A549 (cell line): ENCODE measurements at regions not wholly inside any gene's neighbourhood (a gene's known extent, or its start where the extent isn't known, plus 50 kb on each side); places are given as distances from the start of the nearest gene placed in this dataset.

Source experiments
- ATAC-seq, 2 experiments: fragments of 200-7000 bp in 1 of 2; fragments of >200 bp in 1 of 2; cut with Nextera tagmentation in 1 of 2; cut with Tn5 transposase in 1 of 2; 3 replicates each; pipeline versions ENCODE4 v1.8.0 to v1.9.1; 2018 to 2020; ENCODE audit warnings: mild to moderate bottlenecking in 1 of 2, moderate library complexity in 1 of 2
- CTCF ChIA-PET: fragments of 300-600 bp; sonication (Branson Sonifier 250); formaldehyde crosslinking; extraction: SDS; loops from one replicate; lab custom pipeline; 2021; ENCODE audit warnings: antibody characterized with exemption, inconsistent platforms; lab: Yijun Ruan, JAX
- POLR2A ChIA-PET: fragments of 350-600 bp; formaldehyde crosslinking; extraction: SDS; loops from one replicate; lab custom pipeline; 2021; ENCODE audit warnings: antibody characterized with exemption, inconsistent platforms; lab: Yijun Ruan, JAX
- DNase-seq, 2 experiments: peaks; one replicate each; pipeline versions ENCODE4 v3.0.0 to v3.0.0-alpha.2; 2011 to 2016; ENCODE audit warnings: low read depth in 1 of 2, low spot score in 1 of 2
- FAIRE-seq: peaks from 2 replicates; lab custom pipeline; 2011; peaks lifted over from hg19 to GRCh38; lab: Jason Lieb, UNC
- H3K27ac ChIP-seq, 2 experiments: fragments of >200 bp; sonication (Bioruptor Twin); formaldehyde crosslinking; 3 replicates each; pipeline ENCODE4 v1.5.1; 2016 to 2017
- H3K4me1 ChIP-seq: fragments of >200 bp; sonication (Bioruptor Twin); formaldehyde crosslinking; 3 replicates; pipeline ENCODE4 v1.6.1; 2016
- H3K4me2 ChIP-seq: fragments of >200 bp; sonication (Bioruptor Twin); formaldehyde crosslinking; 3 replicates; pipeline ENCODE4 v1.6.1; 2016
- H3K4me3 ChIP-seq: fragments of >200 bp; sonication (Bioruptor Twin); formaldehyde crosslinking; 3 replicates; pipeline ENCODE4 v1.5.1; 2016
- H3K9me3 ChIP-seq: fragments of >200 bp; sonication (Bioruptor Twin); formaldehyde crosslinking; 3 replicates; pipeline ENCODE4 v1.6.1; 2016
- BCL3 ChIP-seq: fragments of >200 bp; sonication (Bioruptor Twin); formaldehyde crosslinking; IDR thresholded peaks from 3 replicates; pipeline ENCODE4 v1.6.1; 2016
- BHLHE40 ChIP-seq: IDR thresholded peaks from 2 replicates; pipeline ENCODE4 v1.6.1; 2012; ENCODE audit warnings: low read depth, low read length, inconsistent platforms
- CBX2 ChIP-seq: fragments of 200-600 bp; sonication (generic); IDR thresholded peaks from 2 replicates; pipeline ENCODE4 v1.6.1; 2016; ENCODE audit warnings: low read depth, mild to moderate bottlenecking, borderline replicate concordance
- CBX8 ChIP-seq: fragments of 200-600 bp; sonication (generic); IDR thresholded peaks from 2 replicates; pipeline ENCODE4 v1.6.1; 2016
- CHD2 ChIP-seq: fragments of 150-350 bp; IDR thresholded peaks from 2 replicates; pipeline ENCODE4 v1.6.1; 2014; ENCODE audit warnings: low read length; ENCODE audit not compliant: partially characterized antibody
- CTCF ChIP-seq: fragments of >200 bp; sonication (Bioruptor Twin); formaldehyde crosslinking; IDR thresholded peaks from 3 replicates; pipeline ENCODE4 v1.5.1; 2016
- EHF ChIP-seq: fragments of 250-450 bp; sonication (Bioruptor Pico); IDR thresholded peaks from 2 replicates; pipeline ENCODE4 v1.5.0; 2020; ENCODE audit warnings: mild to moderate bottlenecking
- FOSB ChIP-seq: fragments of 250-450 bp; sonication (Bioruptor Pico); IDR thresholded peaks from 2 replicates; pipeline ENCODE4 v1.5.0; 2020; ENCODE audit warnings: mild to moderate bottlenecking, moderate library complexity
- FOSL2 ChIP-seq, 2 experiments: fragments of 450-650 bp in 1 of 2; fragments of >200 bp in 1 of 2; sonication (Bioruptor Twin) in 1 of 2; formaldehyde crosslinking; IDR thresholded peaks; 2 replicates each; pipeline versions ENCODE4 v1.5.0 to v1.6.1; 2016 to 2020; ENCODE audit warnings: mild to moderate bottlenecking in 1 of 2, moderate library complexity in 1 of 2
- FOXS1 ChIP-seq: fragments of 250-450 bp; sonication (Bioruptor Pico); IDR thresholded peaks from 2 replicates; pipeline ENCODE4 v1.5.0; 2020; ENCODE audit warnings: mild to moderate bottlenecking, moderate library complexity
- GATA3 ChIP-seq: IDR thresholded peaks from 2 replicates; pipeline ENCODE4 v1.6.1; 2012; ENCODE audit warnings: borderline replicate concordance
- HOXA7 ChIP-seq: fragments of 250-450 bp; sonication (Bioruptor Pico); IDR thresholded peaks from 2 replicates; pipeline ENCODE4 v1.5.0; 2020; ENCODE audit warnings: mild to moderate bottlenecking, moderate library complexity
- HOXB5 ChIP-seq: fragments of 250-450 bp; sonication (Bioruptor Pico); IDR thresholded peaks from 2 replicates; pipeline ENCODE4 v1.5.0; 2020; ENCODE audit warnings: mild to moderate bottlenecking, moderate library complexity
- JUN ChIP-seq, 2 experiments: fragments of >200 bp; sonication (Bioruptor Twin); formaldehyde crosslinking; IDR thresholded peaks; 2 replicates in 1 of 2; 3 replicates in 1 of 2; pipeline ENCODE4 v1.6.1; 2016 to 2017
- JUNB ChIP-seq: fragments of >200 bp; sonication (Bioruptor Twin); formaldehyde crosslinking; IDR thresholded peaks from 2 replicates; pipeline ENCODE4 v1.6.1; 2016
- MAFK ChIP-seq: fragments of 450-650 bp; IDR thresholded peaks from 2 replicates; pipeline ENCODE4 v1.6.1; 2014; ENCODE audit not compliant: partially characterized antibody
- MYC ChIP-seq: IDR thresholded peaks from 2 replicates; pipeline ENCODE4 v1.6.1; 2012; ENCODE audit warnings: mild to moderate bottlenecking, inconsistent platforms, low read length, improper control_type of control experiment, borderline replicate concordance
- NR3C1 ChIP-seq: fragments of >200 bp; sonication (Bioruptor Twin); formaldehyde crosslinking; IDR thresholded peaks from 3 replicates; pipeline ENCODE4 v1.6.1; 2017
- POLR2A ChIP-seq: IDR thresholded peaks from 2 replicates; pipeline ENCODE4 v1.6.1; 2012; ENCODE audit warnings: mild to moderate bottlenecking, low read length
- RARB ChIP-seq: fragments of 250-450 bp; sonication (Bioruptor Pico); IDR thresholded peaks from 2 replicates; pipeline ENCODE4 v1.8.0; 2021; ENCODE audit warnings: mild to moderate bottlenecking, moderate library complexity
- TP53 ChIP-seq: fragments of 250-450 bp; sonication (Bioruptor Pico); IDR thresholded peaks from 2 replicates; pipeline ENCODE4 v1.5.0; 2021; ENCODE audit warnings: mild to moderate bottlenecking, moderate library complexity
- ZC3H11A ChIP-seq: fragments of 450-650 bp; IDR thresholded peaks from 2 replicates; pipeline ENCODE4 v1.6.1; 2014; ENCODE audit warnings: antibody characterized with exemption, mild to moderate bottlenecking
- WGBS: methylation state at CpG from one replicate; pipeline ENCODE4 v1.1.6; 2017; ENCODE audit errors: missing lambda C conversion rate; 5-methylcytosine and 5-hydroxymethylcytosine counted together
- TF ChIP-seq, protein P1 (sequence below): IDR thresholded peaks from 2 replicates; pipeline ENCODE4 v1.6.1; 2012
- TF ChIP-seq, protein P2 (sequence below): fragments of 200-600 bp; sonication (generic); IDR thresholded peaks from 2 replicates; pipeline ENCODE4 v1.6.1; 2016; ENCODE audit warnings: antibody characterized with exemption, mild to moderate bottlenecking, moderate library complexity
- TF ChIP-seq, protein P3 (sequence below): fragments of 150-350 bp; IDR thresholded peaks from 2 replicates; pipeline ENCODE4 v1.6.1; 2014; ENCODE audit warnings: low read depth, mild to moderate bottlenecking, low read length
- TF ChIP-seq, protein P4 (sequence below): IDR thresholded peaks from 2 replicates; pipeline ENCODE4 v1.6.1; 2012

DNA sequence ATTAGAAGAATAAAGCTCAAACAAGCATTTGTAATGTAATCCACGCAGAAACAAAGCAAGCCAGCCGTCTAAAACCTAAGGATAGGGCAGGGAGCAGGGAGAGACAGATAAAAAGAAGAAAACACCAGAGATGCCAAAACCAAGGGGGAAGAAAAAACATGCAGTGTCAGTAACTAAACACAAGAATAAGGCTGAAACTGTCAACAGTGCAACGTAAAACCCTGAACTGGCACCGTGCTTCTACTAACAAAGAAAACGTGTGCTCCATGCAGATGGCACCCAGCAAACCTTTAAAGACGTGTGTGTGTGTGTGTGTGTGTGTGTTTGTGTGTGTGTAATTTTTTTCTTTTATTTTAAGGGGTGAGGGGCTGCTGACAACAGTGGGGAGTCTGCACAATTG lies 88.4 kb upstream of the TAB2 start:
- H3K9me3 ChIP-seq, result no peaks in the 10 kb centered on the region
- ATAC-seq (no peak), DNase-seq (no peak), FAIRE-seq (no peak)
- TF ChIP-seq CTCF, result no peak
- ChIA-PET CTCF (no interaction called here), POLR2A (no interaction called here)
- H3K27ac ChIP-seq, result no peak overlapping the region
- H3K4me1 ChIP-seq, result peaks cover 27% of the 10 kb centered on the region
- H3K4me2 ChIP-seq, result no peak overlapping the region
- no peak overlapping the region for H3K4me3 ChIP-seq
- WGBS, result 81% methylated on average over 6 of the region's 6 CpGs

- H3K4me3 ChIP-seq, result no peak overlapping the region
- no peaks in the 10 kb centered on the region for H3K9me3 ChIP-seq
- DNase-seq (no peak), ATAC-seq (no peak)
- peaks cover 41% of the 10 kb centered on the region for H3K4me1 ChIP-seq
- POLR2A ChIA-PET, result interaction anchor here (0.7 kb wide), 1 partner anchor 87 kb away, joined by 3 read pairs; the partner anchor contains the start of gene TAB2
- no peak overlapping the region for H3K4me2 ChIP-seq
- H3K27ac ChIP-seq, result no peak overlapping the region
- no peak for TF ChIP-seq FOSB (CRISPR knock-in tag)
- no peak for TF ChIP-seq ZC3H11A
- TF ChIP-seq TP53, result no peak
- TF ChIP-seq, protein P1, sequence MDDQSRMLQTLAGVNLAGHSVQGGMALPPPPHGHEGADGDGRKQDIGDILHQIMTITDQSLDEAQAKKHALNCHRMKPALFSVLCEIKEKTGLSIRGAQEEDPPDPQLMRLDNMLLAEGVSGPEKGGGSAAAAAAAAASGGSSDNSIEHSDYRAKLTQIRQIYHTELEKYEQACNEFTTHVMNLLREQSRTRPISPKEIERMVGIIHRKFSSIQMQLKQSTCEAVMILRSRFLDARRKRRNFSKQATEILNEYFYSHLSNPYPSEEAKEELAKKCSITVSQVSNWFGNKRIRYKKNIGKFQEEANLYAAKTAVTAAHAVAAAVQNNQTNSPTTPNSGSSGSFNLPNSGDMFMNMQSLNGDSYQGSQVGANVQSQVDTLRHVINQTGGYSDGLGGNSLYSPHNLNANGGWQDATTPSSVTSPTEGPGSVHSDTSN, result no peak
- TF ChIP-seq CBX2, result no peak
- TF ChIP-seq POLR2A, result no peak
- no peak for TF ChIP-seq GATA3
- TF ChIP-seq, protein P2, sequence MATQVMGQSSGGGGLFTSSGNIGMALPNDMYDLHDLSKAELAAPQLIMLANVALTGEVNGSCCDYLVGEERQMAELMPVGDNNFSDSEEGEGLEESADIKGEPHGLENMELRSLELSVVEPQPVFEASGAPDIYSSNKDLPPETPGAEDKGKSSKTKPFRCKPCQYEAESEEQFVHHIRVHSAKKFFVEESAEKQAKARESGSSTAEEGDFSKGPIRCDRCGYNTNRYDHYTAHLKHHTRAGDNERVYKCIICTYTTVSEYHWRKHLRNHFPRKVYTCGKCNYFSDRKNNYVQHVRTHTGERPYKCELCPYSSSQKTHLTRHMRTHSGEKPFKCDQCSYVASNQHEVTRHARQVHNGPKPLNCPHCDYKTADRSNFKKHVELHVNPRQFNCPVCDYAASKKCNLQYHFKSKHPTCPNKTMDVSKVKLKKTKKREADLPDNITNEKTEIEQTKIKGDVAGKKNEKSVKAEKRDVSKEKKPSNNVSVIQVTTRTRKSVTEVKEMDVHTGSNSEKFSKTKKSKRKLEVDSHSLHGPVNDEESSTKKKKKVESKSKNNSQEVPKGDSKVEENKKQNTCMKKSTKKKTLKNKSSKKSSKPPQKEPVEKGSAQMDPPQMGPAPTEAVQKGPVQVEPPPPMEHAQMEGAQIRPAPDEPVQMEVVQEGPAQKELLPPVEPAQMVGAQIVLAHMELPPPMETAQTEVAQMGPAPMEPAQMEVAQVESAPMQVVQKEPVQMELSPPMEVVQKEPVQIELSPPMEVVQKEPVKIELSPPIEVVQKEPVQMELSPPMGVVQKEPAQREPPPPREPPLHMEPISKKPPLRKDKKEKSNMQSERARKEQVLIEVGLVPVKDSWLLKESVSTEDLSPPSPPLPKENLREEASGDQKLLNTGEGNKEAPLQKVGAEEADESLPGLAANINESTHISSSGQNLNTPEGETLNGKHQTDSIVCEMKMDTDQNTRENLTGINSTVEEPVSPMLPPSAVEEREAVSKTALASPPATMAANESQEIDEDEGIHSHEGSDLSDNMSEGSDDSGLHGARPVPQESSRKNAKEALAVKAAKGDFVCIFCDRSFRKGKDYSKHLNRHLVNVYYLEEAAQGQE, result no peak
- TF ChIP-seq NR3C1, result no peak
- TF ChIP-seq HOXB5 (CRISPR knock-in tag), result no peak
- TF ChIP-seq EHF (CRISPR knock-in tag), result no peak
- no peak for TF ChIP-seq BHLHE40
- no peak for TF ChIP-seq FOSL2 (IDR thresholded peaks at IDR 0.05)
- TF ChIP-seq FOSL2 (CRISPR knock-in tag; IDR thresholded peaks at IDR 0.05), result no peak
- no peak for TF ChIP-seq JUNB
- no peak for TF ChIP-seq MAFK
- TF ChIP-seq, all 56 proteins: peak for 0
- 89% methylated on average over 5 of the region's 5 CpGs for WGBS
- CTCF ChIA-PET, result interaction anchor here (0.9 to 1.5 kb wide), 2 partner anchors 12 to 58 kb away, joined by 3 read pairs; no protein-coding TSS in a partner anchor
- FAIRE-seq, result no peak
These were observed 86.6 kb upstream of the TAB2 start for GRCh38 chr6:149230712-149231460.

DNA sequence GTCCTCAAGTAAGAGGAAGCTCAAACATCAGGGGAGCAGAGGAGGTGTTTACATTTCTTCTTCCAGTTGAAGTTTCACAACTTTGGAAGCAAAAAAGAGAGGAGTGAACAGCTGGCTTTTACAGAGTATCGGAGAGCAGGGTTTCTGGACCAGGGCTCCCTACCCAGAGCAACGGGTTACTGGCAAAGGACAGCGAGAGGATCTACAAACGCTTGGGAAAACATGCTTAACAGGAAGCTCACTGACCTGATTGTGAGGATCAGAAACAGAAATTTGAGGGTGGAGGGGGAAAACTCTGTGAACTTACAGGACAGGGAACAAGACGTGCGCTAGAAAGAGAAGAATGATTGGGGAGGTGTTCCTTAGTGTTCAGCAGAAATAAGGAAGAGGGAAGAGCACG lies 85.7 kb upstream of the TAB2 start:
- CTCF ChIA-PET, result interaction anchor here (1.1 to 1.5 kb wide), 2 partner anchors 11 to 19 kb away, joined by 3 read pairs; no protein-coding TSS in a partner anchor
- no peak for FAIRE-seq
- Histone ChIP-seq H3K4me3 (no peak overlapping the region), H3K4me1 (peaks cover 41% of the 10 kb centered on the region), H3K27ac (peak overlapping the region; percentile 26 to 89; a peak in 3 of 6 replicates), H3K9me3 (no peaks in the 10 kb centered on the region), H3K4me2 (no peak overlapping the region)
- POLR2A ChIA-PET, result interaction anchor here (0.7 kb wide), 1 partner anchor 86 kb away, joined by 3 read pairs; the partner anchor contains the start of gene TAB2
- 88% methylated on average over 7 of the region's 7 CpGs for WGBS
- ATAC-seq, result no peak
- no peak for DNase-seq
- TF ChIP-seq FOSB (CRISPR knock-in tag) (no peak), MYC (no peak), FOXS1 (CRISPR knock-in tag) (no peak), BCL3 (no peak), HOXA7 (CRISPR knock-in tag) (no peak), CBX8 (no peak), JUNB (no peak), JUN (IDR thresholded peaks at IDR 0.05) (no peak), RARB (CRISPR knock-in tag) (no peak), CHD2 (no peak), HOXB5 (CRISPR knock-in tag) (no peak)
- TF ChIP-seq, protein P3, sequence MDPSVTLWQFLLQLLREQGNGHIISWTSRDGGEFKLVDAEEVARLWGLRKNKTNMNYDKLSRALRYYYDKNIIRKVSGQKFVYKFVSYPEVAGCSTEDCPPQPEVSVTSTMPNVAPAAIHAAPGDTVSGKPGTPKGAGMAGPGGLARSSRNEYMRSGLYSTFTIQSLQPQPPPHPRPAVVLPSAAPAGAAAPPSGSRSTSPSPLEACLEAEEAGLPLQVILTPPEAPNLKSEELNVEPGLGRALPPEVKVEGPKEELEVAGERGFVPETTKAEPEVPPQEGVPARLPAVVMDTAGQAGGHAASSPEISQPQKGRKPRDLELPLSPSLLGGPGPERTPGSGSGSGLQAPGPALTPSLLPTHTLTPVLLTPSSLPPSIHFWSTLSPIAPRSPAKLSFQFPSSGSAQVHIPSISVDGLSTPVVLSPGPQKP, result no peak
- TF ChIP-seq, protein P4, sequence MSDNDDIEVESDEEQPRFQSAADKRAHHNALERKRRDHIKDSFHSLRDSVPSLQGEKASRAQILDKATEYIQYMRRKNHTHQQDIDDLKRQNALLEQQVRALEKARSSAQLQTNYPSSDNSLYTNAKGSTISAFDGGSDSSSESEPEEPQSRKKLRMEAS, result no peak
